ENCODE measurements at regions not wholly inside any gene's neighbourhood (a gene's known extent, or its start where the extent isn't known, plus 50 kb on each side); places are given as distances from the start of the nearest gene placed in this dataset.

DNA sequence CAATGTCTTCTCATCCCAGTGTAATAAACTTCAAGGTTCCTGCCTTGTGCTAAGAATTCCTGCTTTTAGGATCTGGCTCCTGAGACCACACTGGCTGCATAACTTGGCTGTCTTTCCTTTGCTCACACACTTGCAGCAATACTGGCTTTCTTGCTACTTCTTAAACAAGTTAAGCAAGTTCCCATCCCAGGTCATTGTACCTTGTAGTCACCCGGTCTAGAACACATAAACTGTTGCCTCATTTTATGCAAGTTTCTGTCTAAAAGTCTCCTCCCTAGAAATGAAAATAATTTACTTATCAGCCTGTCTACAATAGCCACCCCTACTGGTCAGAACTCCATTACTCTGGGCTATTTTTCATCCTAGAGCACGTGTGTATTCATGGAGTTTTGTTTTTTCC, 887.9 kb upstream of the FAM98A start:
- H3K9me2 ChIP-seq (ENCODE audit: insufficient read depth) = no peaks in the 10 kb centered on the region
- H4K20me1 ChIP-seq (ENCODE audit: insufficient read depth) = no peaks in the 10 kb centered on the region
- ChIA-PET CTCF (no interaction called here), POLR2A (ENCODE audit: unreplicated experiment) (no interaction called here)
- no peaks in the 10 kb centered on the region for H3K9me3 ChIP-seq (ENCODE audit: insufficient read depth, low read depth)
- BruUV-seq (replicated peaks) = no TSS peak
- H3K36me3 ChIP-seq (ENCODE audit: low read depth) = no peaks in the 10 kb centered on the region
- H3F3A ChIP-seq (ENCODE audit: insufficient read depth, low read depth) = no peaks in the 10 kb centered on the region
- no peaks in the 10 kb centered on the region for H3K79me2 ChIP-seq (ENCODE audit: low read depth)
- no peak for DNase-seq
- H3K4me1 ChIP-seq (replicated peaks; ENCODE audit: insufficient read depth) = no peaks in the 10 kb centered on the region
- no peak overlapping the region for H3K4me3 ChIP-seq
- H3K4me2 ChIP-seq = no peak overlapping the region
- intact Hi-C loops (cut with micrococcal nuclease; ENCODE audit: unreplicated experiment) = no loop called here
- no peak overlapping the region for H3K27ac ChIP-seq
- TF ChIP-seq EZH2 (IDR thresholded peaks at IDR 0.05; ENCODE audit: low read depth) = no peak
- no peak for TF ChIP-seq CTCF (conservative IDR thresholded peaks at IDR 0.05)
- H3K27me3 ChIP-seq (ENCODE audit: insufficient read depth, low read depth) = no peaks in the 10 kb centered on the region
- no peak overlapping the region for H2AFZ ChIP-seq

DNA sequence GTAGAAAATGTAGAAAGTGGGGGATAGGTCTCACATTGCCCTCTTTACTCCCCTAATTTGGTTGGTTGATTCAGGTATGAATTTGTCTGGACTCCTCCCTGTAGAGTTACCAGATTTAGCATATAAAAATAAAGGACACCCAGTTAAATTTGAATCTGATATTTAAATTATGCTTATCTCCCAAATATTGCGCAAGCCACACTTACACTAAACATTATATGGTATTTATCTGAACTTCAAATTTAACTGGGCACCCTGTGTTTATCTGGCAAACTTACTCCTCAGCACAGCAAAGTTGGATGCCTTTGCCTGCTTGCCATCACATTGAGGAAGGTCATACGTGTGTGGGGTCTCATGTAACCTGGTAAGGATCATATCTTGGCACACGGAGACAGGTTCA, 882.4 kb upstream of the FAM98A start:
- H3K27ac ChIP-seq = no peak overlapping the region
- CTCF ChIA-PET = no interaction called here
- POLR2A ChIA-PET (ENCODE audit: unreplicated experiment) = no interaction called here
- no peak for TF ChIP-seq EZH2 (IDR thresholded peaks at IDR 0.05; ENCODE audit: low read depth)
- TF ChIP-seq CTCF (conservative IDR thresholded peaks at IDR 0.05) = no peak
- intact Hi-C loops (cut with micrococcal nuclease; ENCODE audit: unreplicated experiment) = no loop called here
- H3K36me3 ChIP-seq (ENCODE audit: low read depth) = no peaks in the 10 kb centered on the region
- H3K9me3 ChIP-seq (ENCODE audit: insufficient read depth, low read depth) = no peaks in the 10 kb centered on the region
- BruUV-seq (replicated peaks) = no TSS peak
- H3F3A ChIP-seq (ENCODE audit: insufficient read depth, low read depth) = no peaks in the 10 kb centered on the region
- H4K20me1 ChIP-seq (ENCODE audit: insufficient read depth) = no peaks in the 10 kb centered on the region
- H3K79me2 ChIP-seq (ENCODE audit: low read depth) = no peaks in the 10 kb centered on the region
- H3K9me2 ChIP-seq (ENCODE audit: insufficient read depth) = no peaks in the 10 kb centered on the region
- H3K4me3 ChIP-seq = no peak overlapping the region
- H3K27me3 ChIP-seq (ENCODE audit: insufficient read depth, low read depth) = no peaks in the 10 kb centered on the region
- H3K4me1 ChIP-seq (replicated peaks; ENCODE audit: insufficient read depth) = no peaks in the 10 kb centered on the region
- no peak overlapping the region for H3K4me2 ChIP-seq
- no peak for DNase-seq
- H2AFZ ChIP-seq = no peak overlapping the region

DNA sequence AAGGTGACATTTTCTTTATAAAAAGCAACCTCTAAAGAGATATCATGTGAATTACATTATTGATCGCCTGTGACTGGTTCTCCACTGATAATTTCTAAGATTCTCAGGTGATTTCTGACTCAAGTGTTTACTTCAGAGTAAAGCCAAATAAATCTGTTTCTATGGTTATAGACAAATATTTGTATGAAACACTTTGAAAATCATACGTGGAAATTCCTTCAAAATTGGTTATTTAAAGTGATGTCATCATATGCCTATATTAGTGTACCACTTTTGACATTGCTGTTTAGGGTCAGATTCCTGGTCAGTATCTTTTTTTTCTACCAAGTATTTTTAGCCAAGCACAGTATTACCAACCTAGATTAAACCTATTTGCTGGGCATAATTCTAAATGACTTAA, 881.3 kb upstream of the FAM98A start:
- Histone ChIP-seq H3K4me2 (no peak overlapping the region), H3K27me3 (ENCODE audit: insufficient read depth, low read depth) (no peaks in the 10 kb centered on the region), H2AFZ (no peak overlapping the region), H3K36me3 (ENCODE audit: low read depth) (no peaks in the 10 kb centered on the region), H3K4me3 (no peak overlapping the region), H4K20me1 (ENCODE audit: insufficient read depth) (no peaks in the 10 kb centered on the region), H3K9me2 (ENCODE audit: insufficient read depth) (no peaks in the 10 kb centered on the region), H3K27ac (no peak overlapping the region), H3F3A (ENCODE audit: insufficient read depth, low read depth) (no peaks in the 10 kb centered on the region), H3K4me1 (replicated peaks; ENCODE audit: insufficient read depth) (no peaks in the 10 kb centered on the region), H3K79me2 (ENCODE audit: low read depth) (no peaks in the 10 kb centered on the region), H3K9me3 (ENCODE audit: insufficient read depth, low read depth) (no peaks in the 10 kb centered on the region)
- ChIA-PET POLR2A (ENCODE audit: unreplicated experiment) (no interaction called here), CTCF (no interaction called here)
- intact Hi-C loops (cut with micrococcal nuclease; ENCODE audit: unreplicated experiment) = no loop called here
- no peak for TF ChIP-seq EZH2 (IDR thresholded peaks at IDR 0.05; ENCODE audit: low read depth)
- TF ChIP-seq CTCF (conservative IDR thresholded peaks at IDR 0.05) = no peak
- DNase-seq = no peak
- no TSS peak for BruUV-seq (replicated peaks)

Measured in PC-9 (cell line).